SKM-1 treated with dmso at 0.1 percent for 144 hours (cell line): ENCODE measurements at regions not wholly inside any gene's neighbourhood (a gene's known extent, or its start where the extent isn't known, plus 50 kb on each side); places are given as distances from the start of the nearest gene placed in this dataset.

Experiments used
- DNase-seq: peaks from one replicate; lab custom pipeline; 2025; ENCODE audit not compliant: unreplicated experiment; lab: John Stamatoyannopoulos, UW

DNA sequence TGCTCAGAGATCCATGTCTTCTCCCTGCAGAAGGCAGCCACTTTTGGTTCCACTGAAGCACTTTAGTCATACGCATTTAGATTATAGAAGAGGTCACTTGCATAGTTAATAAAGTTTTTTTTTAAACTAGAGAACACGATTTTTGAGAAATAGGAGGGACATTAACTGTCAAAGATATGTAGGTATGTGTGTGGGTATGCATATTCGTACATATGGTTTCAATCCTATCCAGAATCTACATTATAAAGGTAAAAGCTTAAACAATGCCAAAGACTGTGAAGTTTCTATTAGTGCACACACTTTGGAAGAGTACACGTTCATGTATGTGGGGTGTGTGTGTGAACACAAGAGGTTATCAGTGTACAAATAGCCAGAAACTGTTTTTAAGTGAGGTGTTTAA, 103.2 kb downstream of the BTBD3 start:
- DNase-seq = no peak

GRCh38 chr20:12022126-12022525, 104.4 kb downstream of the BTBD3 start:
- DNase-seq = no peak

DNA sequence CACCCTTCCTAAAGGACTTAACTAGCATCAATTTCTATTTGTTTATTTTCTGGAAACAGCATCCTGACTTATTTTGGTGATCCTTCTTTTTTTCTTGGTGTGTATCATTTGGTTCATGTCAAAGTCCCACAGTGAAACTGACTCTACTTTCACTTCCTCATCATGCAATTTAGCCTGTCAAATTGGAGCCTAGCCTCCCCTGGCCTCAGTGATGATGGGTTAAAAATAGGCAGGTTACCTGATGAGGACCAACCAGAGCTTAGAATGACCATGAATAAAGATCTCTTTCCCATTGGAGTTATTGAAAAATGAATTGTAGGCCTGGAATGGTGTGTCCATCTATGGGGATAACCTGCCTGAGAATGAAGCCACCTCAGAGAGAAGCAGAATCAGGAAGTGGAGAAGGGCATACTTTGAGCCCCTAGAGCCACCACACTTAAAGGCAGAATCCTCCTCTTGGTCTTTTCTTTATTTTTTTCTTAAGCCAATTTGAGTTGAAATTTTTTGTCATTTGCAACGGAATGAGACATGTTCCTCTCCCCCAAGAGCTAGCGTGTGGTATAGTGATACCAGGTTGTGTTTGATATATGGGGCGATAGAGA, 105.6 kb downstream of the BTBD3 start:
- DNase-seq = no peak

- DNase-seq = no peak
These were observed 111.1 kb downstream of the BTBD3 start for GRCh38 chr20:12028771-12029170.

DNA sequence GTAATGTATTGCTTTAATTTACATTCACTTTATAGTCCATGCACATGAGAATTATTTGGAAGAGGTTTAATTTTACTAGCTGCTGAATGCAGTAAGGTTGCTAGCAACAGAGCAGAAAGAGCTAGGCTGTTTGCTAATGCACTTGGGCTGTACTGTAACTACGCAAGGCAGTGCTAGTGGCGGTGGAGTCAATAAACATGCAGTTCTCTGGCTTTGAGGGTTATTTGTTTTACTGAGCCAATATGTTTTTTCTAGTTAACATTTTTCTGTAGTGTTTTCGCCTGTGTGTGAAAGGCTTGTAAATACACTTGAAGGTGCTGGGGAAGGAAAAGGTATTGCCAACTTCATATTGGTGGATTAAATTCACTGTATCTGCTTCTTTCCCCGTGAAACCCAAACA, 112.8 kb downstream of the BTBD3 start:
- no peak for DNase-seq

GRCh38 chr20:12036142-12036541, 118.4 kb downstream of the BTBD3 start:
- DNase-seq = no peak

DNA sequence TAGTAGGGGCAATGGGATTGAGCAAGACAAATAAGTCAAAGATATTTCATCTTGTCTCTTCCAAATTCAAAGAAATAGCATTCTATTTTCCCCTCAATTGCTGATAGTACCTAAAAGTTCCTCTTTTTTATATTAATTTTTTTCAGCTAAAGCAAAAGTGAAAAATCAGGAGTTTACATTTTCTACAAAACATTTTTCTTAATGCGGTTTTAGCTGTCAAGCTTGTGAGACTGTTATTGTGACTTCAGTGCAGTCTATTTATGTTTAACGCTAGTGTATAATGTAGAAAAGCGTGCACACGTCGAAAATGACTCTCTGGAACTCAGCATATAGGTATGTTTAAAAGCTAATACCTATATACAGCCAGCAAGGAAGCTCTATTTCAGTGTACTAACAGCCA, 119.8 kb downstream of the BTBD3 start:
- no peak for DNase-seq

GRCh38 chr20:12040261-12040660, 122.6 kb downstream of the BTBD3 start:
- DNase-seq = no peak

GRCh38 chr20:12044969-12045368, 127.3 kb downstream of the BTBD3 start:
- DNase-seq = no peak

GRCh38 chr20:12047838-12048432, 130.2 kb downstream of the BTBD3 start:
- DNase-seq = no peak

DNA sequence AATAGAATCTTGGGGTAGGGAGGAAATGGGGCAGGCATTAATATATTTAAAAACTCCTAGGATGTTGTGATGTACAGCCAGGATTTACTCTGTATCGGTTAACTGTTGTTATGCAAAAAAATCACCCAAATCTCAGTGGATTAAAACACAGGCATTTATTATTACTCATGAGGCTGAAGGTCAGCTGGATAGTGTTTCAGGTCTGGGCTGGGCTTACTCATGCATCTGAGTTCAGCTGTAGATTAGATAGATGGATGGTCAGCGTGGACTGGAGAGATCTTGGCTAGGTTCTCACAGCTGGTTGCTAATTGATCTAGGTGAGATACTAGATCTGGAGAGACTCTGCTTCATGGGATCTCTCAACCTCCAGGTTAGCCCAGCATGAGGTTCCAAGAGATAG, 131.4 kb downstream of the BTBD3 start:
- DNase-seq = no peak

DNA sequence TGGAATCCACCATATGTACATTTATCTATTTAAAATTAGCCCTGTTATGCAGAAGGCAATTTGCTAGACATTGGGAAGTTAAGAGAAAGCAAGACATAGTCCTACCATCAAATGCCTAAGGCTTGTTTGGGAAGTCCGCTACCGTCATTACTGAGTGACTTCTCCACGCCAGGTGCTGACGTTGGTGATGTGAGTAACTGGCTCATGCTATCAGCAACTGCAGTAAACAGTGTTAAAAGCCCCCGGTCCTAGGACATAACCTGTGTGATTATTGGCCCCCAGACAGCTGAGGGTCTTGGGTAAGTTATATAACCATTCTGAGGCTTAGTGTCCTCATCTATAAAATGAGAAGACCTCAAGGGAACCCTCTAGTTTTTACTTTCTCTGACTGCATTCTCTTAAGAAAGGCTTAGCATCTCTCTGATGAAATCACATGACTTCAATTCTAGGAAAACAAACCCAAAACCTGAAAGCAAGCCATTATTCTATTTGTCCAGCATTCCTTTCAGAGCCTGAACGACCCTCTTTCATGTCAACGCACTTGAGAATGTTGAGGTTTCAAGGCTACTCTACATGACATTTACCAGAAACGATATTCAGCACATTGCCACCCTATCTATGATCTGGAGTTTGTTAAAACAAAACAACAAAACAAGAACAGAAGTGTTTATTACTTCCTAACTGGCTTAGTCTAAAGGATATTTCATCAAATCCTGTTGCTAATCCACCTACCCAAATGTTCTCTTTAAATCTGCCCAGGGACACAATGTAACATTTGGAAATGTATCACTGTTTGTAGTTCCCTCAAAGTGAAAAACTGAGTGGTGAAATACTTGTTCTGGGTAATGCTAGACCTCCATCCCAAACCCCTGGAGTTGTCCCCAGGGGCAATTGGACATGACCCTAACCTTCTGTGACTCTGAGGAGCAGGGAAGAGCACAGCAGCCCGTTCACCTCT, 133.8 kb downstream of the BTBD3 start:
- no peak for DNase-seq

DNA sequence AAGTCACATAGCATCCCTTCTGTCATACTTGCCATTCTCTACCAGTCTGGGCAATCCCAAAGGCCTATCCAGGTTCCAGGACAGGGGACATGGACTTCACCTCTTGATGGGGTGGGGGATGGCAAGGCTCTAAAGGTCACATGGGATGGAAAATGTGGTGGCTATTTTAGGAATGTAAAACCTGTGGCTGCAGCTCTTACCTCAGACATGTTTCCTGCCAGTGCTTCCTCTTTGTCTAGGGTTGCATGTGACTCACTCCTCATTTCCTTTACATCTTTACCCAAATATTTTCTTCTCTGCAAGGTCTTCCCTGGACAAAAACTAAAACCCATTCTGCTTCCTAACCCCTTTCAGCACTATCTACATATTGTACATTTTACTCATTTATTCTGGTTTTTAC, 135.7 kb downstream of the BTBD3 start:
- DNase-seq = peak; percentile 71

DNA sequence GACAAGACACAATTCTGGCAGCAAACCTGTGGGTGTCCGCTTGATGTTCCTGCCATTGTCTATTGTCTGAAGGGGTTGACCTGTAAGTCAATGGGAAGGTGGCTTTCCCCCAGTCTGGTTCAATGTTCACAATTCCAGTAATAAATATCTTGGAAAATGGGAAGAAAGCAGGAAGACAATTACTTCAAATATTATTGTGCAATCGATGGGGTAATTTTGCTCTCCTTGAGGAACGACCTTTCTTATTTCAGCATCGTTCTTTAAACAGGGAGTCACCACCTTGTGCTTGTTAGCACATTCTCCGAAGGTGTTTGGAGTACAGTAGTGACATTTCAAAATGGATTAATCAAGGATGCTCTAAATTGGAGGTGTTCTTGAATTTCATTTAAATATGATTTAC, 136.9 kb downstream of the BTBD3 start:
- DNase-seq = no peak

GRCh38 chr20:12055161-12055560, 137.5 kb downstream of the BTBD3 start:
- no peak for DNase-seq

- no peak for DNase-seq
These were observed 139.1 kb downstream of the BTBD3 start for GRCh38 chr20:12056839-12057238.

DNA sequence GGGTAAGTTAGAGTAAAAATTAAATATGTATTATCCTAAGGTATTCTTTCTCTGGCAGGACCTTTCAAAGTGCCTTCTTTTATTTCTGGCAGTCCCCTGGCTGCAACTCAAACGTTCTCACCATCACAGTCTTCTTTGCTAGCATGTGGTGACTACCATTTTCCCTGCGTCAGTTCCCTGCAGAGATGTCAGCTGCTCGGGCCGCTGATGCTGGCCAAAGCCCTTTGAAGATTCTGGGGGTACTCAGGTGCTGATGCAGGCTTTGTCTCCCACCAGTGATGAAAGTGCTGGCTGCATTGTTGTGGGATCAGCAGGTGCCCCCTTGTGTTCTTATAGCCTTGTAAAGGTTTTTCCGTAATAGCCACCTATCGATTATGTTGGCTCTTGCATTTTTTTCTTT, 140.1 kb downstream of the BTBD3 start:
- no peak for DNase-seq

GRCh38 chr20:12058216-12058615, 140.5 kb downstream of the BTBD3 start:
- no peak for DNase-seq

DNA sequence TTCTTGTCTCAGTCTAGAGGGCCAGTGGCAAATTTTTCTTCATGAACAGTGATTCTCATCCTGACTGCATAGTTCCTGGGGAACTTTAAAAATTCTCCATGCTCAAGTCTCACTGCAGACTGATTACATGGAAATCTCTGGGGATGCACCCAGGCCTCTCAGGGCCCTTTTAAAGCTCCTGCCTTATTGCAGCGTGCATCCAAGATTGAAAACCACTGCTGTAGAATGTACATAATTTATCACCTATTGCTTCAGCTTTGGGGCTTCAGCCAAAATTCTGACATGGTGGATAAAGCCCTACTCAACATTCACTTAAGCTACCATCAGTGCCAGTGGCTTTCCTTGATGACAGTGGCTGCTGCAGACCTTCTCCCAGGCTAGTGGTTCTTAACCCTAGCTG, 143.8 kb downstream of the BTBD3 start:
- DNase-seq = no peak

GRCh38 chr20:12063106-12063684, 145.5 kb downstream of the BTBD3 start:
- DNase-seq = no peak

- no peak for DNase-seq
These were observed 146.8 kb downstream of the BTBD3 start for GRCh38 chr20:12064540-12064939.

DNA sequence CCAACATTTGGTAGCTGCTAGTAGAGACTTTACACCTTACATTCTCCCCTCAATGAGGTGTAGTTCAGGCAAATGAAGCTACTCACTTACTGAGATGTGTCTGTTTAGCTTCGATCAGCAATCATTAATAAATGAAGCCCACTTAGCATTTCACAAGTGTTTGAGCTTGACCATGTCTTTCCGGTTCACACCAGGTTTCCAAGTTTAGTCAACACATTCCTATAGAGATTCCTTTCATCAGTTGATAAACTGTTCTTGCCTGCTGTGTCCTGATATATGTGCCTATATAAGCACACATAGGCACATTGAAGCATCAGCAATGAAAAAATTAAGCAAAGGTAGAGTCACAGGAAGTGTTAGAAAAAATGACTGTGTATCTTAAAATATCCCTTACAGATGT, 150.0 kb downstream of the BTBD3 start:
- no peak for DNase-seq
